HEK293 (cell line): ENCODE measurements at regions not wholly inside any gene's neighbourhood (a gene's known extent, or its start where the extent isn't known, plus 50 kb on each side); places are given as distances from the start of the nearest gene placed in this dataset.
A peak's percentile ranks its signal among the peaks of the same experiment; 100 is the strongest.

Source experiments
- CTCF ChIA-PET: fragments of 350-600 bp; formaldehyde crosslinking; extraction: SDS; loops from one replicate; lab custom pipeline; 2021; ENCODE audit warnings: antibody characterized with exemption; lab: Yijun Ruan, JAX
- POLR2A ChIA-PET: fragments of 300-600 bp; formaldehyde crosslinking; extraction: SDS; loops from one replicate; lab custom pipeline; 2020; ENCODE audit warnings: antibody characterized with exemption, inconsistent platforms; lab: Yijun Ruan, JAX
- H3K27ac ChIP-seq: fragments of 200-500 bp; sonication (Bioruptor generic); 2 replicates; pipeline ENCODE4 v1.5.1; 2014; ENCODE audit warnings: low read depth, low read length, control low read depth, inconsistent platforms; ENCODE audit errors: extremely low read depth
- H3K36me3 ChIP-seq, 2 experiments: fragments of 200-500 bp in 1 of 2; sonication (Bioruptor generic) in 1 of 2; 1 replicate in 1 of 2; 2 replicates in 1 of 2; pipeline ENCODE4 v1.5.1; 2014 to 2017; ENCODE audit warnings: inconsistent platforms in 2 of 2, low read length in 2 of 2; ENCODE audit not compliant: control insufficient read depth in 2 of 2, insufficient read depth in 1 of 2
- H3K4me1 ChIP-seq: fragments of 200-500 bp; sonication (Bioruptor generic); 2 replicates; pipeline ENCODE4 v1.5.1; 2014; ENCODE audit warnings: mild to moderate bottlenecking, low read length, inconsistent platforms; ENCODE audit not compliant: control insufficient read depth, insufficient read depth
- H3K4me3 ChIP-seq: 2 replicates; pipeline ENCODE4 v1.5.1; 2011; ENCODE audit warnings: low read depth, mild to moderate bottlenecking, control low read depth, low read length, moderate library complexity
- H3K9me3 ChIP-seq: fragments of 200-500 bp; sonication (Bioruptor generic); 2 replicates; pipeline ENCODE4 v1.5.1; 2014; ENCODE audit warnings: low read depth, low read length, inconsistent platforms; ENCODE audit not compliant: control insufficient read depth, insufficient read depth
- PBX3 ChIP-seq: sonication (generic); formaldehyde crosslinking; IDR thresholded peaks from 2 replicates; pipeline ENCODE4 v1.8.1; 2022; ENCODE audit warnings: mild to moderate bottlenecking, moderate library complexity, missing genetic modification reagents
- SP7 ChIP-seq: fragments of 450-650 bp; formaldehyde crosslinking; IDR thresholded peaks from 2 replicates; pipeline ENCODE4 v1.5.1; 2016; ENCODE audit warnings: missing biosample characterization, missing genetic modification characterization
- TCF7L2 ChIP-seq: IDR thresholded peaks from 2 replicates; pipeline ENCODE4 v1.6.1; 2011; ENCODE audit warnings: low read depth, mild to moderate bottlenecking, inconsistent platforms, low read length, moderate library complexity, borderline replicate concordance
- ZBTB21 ChIP-seq: fragments of 450-650 bp; formaldehyde crosslinking; IDR thresholded peaks from 2 replicates; pipeline ENCODE4 v1.5.1; 2017; ENCODE audit warnings: missing biosample characterization, missing genetic modification characterization
- ZBTB6 ChIP-seq: fragments of 450-650 bp; formaldehyde crosslinking; IDR thresholded peaks from 2 replicates; pipeline ENCODE4 v1.5.1; 2017; ENCODE audit warnings: missing biosample characterization, missing genetic modification characterization
- ZNF114 ChIP-seq: fragments of 450-650 bp; formaldehyde crosslinking; IDR thresholded peaks from 2 replicates; pipeline ENCODE4 v1.5.0; 2017; ENCODE audit warnings: missing biosample characterization, missing genetic modification characterization
- ZNF138 ChIP-seq: fragments of 450-650 bp; formaldehyde crosslinking; IDR thresholded peaks from 2 replicates; pipeline ENCODE4 v1.5.1; 2016; ENCODE audit warnings: missing biosample characterization, missing genetic modification characterization, borderline replicate concordance
- ZNF239 ChIP-seq: fragments of 450-650 bp; formaldehyde crosslinking; IDR thresholded peaks from 2 replicates; pipeline ENCODE4 v1.5.1; 2016; ENCODE audit warnings: missing biosample characterization, missing genetic modification characterization
- ZNF248 ChIP-seq: fragments of 450-650 bp; formaldehyde crosslinking; IDR thresholded peaks from 2 replicates; pipeline ENCODE4 v1.5.1; 2017; ENCODE audit warnings: missing biosample characterization, missing genetic modification characterization
- ZNF302 ChIP-seq: fragments of 450-650 bp; formaldehyde crosslinking; IDR thresholded peaks from 2 replicates; pipeline ENCODE4 v1.5.1; 2016; ENCODE audit warnings: missing biosample characterization, missing genetic modification characterization, low read depth
- ZNF362 ChIP-seq: fragments of 450-650 bp; formaldehyde crosslinking; IDR thresholded peaks from 2 replicates; pipeline ENCODE4 v1.5.1; 2016; ENCODE audit warnings: missing biosample characterization, missing genetic modification characterization
- ZNF398 ChIP-seq: fragments of 450-650 bp; formaldehyde crosslinking; IDR thresholded peaks from 2 replicates; pipeline ENCODE4 v1.5.1; 2017; ENCODE audit warnings: missing biosample characterization, missing genetic modification characterization
- ZNF416 ChIP-seq: fragments of 450-650 bp; formaldehyde crosslinking; IDR thresholded peaks from 2 replicates; pipeline ENCODE4 v1.5.1; 2016; ENCODE audit warnings: missing biosample characterization, missing genetic modification characterization
- ZNF433 ChIP-seq: fragments of 450-650 bp; formaldehyde crosslinking; IDR thresholded peaks from 2 replicates; pipeline ENCODE4 v1.5.1; 2016; ENCODE audit warnings: missing biosample characterization, missing genetic modification characterization, low read depth
- ZNF501 ChIP-seq: fragments of 450-650 bp; formaldehyde crosslinking; IDR thresholded peaks from 2 replicates; pipeline ENCODE4 v1.5.1; 2016; ENCODE audit warnings: missing biosample characterization, missing genetic modification characterization
- ZNF544 ChIP-seq: fragments of 450-650 bp; formaldehyde crosslinking; IDR thresholded peaks from 2 replicates; pipeline ENCODE4 v1.5.0; 2017; ENCODE audit warnings: missing biosample characterization, missing genetic modification characterization
- ZNF626 ChIP-seq: fragments of 450-650 bp; sonication (Bioruptor Pico); formaldehyde crosslinking; IDR thresholded peaks from 2 replicates; pipeline ENCODE4 v1.5.1; 2018; ENCODE audit warnings: missing biosample characterization, missing genetic modification characterization, inconsistent platforms
- ZNF701 ChIP-seq: fragments of 450-650 bp; formaldehyde crosslinking; IDR thresholded peaks from 2 replicates; pipeline ENCODE4 v1.5.1; 2016; ENCODE audit warnings: missing biosample characterization, missing genetic modification characterization
- ZNF791 ChIP-seq: fragments of 450-650 bp; formaldehyde crosslinking; IDR thresholded peaks from 2 replicates; pipeline ENCODE4 v1.5.1; 2016; ENCODE audit warnings: missing biosample characterization, missing genetic modification characterization
- ZNF792 ChIP-seq: fragments of 450-650 bp; formaldehyde crosslinking; IDR thresholded peaks from 2 replicates; pipeline ENCODE4 v1.5.1; 2016; ENCODE audit warnings: missing biosample characterization, missing genetic modification characterization
- ZSCAN16 ChIP-seq: fragments of 450-650 bp; formaldehyde crosslinking; IDR thresholded peaks from 2 replicates; pipeline ENCODE4 v1.5.1; 2016; ENCODE audit warnings: missing biosample characterization, missing genetic modification characterization
- ZSCAN23 ChIP-seq: fragments of 450-650 bp; formaldehyde crosslinking; IDR thresholded peaks from 2 replicates; pipeline ENCODE4 v1.5.1; 2016; ENCODE audit warnings: missing biosample characterization, missing genetic modification characterization
- ZXDB ChIP-seq: fragments of 450-650 bp; formaldehyde crosslinking; IDR thresholded peaks from 2 replicates; pipeline ENCODE4 v1.5.1; 2016; ENCODE audit warnings: missing biosample characterization, missing genetic modification characterization

- peak; percentile 75 for TF ChIP-seq ZNF398
- TF ChIP-seq, all 188 proteins: peak for 8
Observed at GRCh38 chr10:78688901-78689583, 379.7 kb upstream of the ZMIZ1 start (continued).

- H3K4me1 ChIP-seq = no peaks in the 10 kb centered on the region
- no peaks in the 10 kb centered on the region for H3K9me3 ChIP-seq
- ChIA-PET CTCF (interaction anchor here (1.0 to 2.2 kb wide), 2 partner anchors 10 to 642 kb away, joined by 3 to 7 read pairs; no protein-coding TSS in a partner anchor), POLR2A (no interaction called here)
- H3K27ac ChIP-seq = no peak overlapping the region
- H3K36me3 ChIP-seq = no peaks in the 10 kb centered on the region
- TF ChIP-seq ZSCAN16 (tag by site-specific recombination) (no peak), ZNF416 (tag by site-specific recombination) (no peak), ZNF302 (tag by site-specific recombination) (no peak), ZNF791 (tag by site-specific recombination) (no peak), ZNF701 (tag by site-specific recombination) (no peak), ZNF544 (tag by site-specific recombination) (no peak), ZNF138 (tag by site-specific recombination) (no peak), SP7 (tag by site-specific recombination) (no peak), ZNF114 (no peak), ZSCAN23 (tag by site-specific recombination) (no peak), ZBTB6 (no peak), ZNF626 (tag by site-specific recombination) (no peak)
- H3K4me3 ChIP-seq = no peak overlapping the region
Observed at GRCh38 chr10:78689584-78689935, 379.2 kb upstream of the ZMIZ1 start.

- POLR2A ChIA-PET = interaction anchor here (1.3 kb wide), 1 partner anchor 25 kb away, joined by 3 read pairs; no protein-coding TSS in a partner anchor
- Histone ChIP-seq H3K9me3 (no peaks in the 10 kb centered on the region), H3K4me1 (no peaks in the 10 kb centered on the region)
- CTCF ChIA-PET = interaction anchor here (0.9 to 2.2 kb wide), 4 partner anchors 9 to 643 kb away, joined by 3 to 7 read pairs (median 4); no protein-coding TSS in a partner anchor
- TF ChIP-seq ZNF239 (tag by site-specific recombination) (no peak), ZBTB21 (no peak), ZNF248 (no peak), ZNF501 (tag by site-specific recombination) (no peak), PBX3 (CRISPR knock-in tag) (no peak), ZNF433 (tag by site-specific recombination) (no peak), ZNF792 (tag by site-specific recombination) (no peak), ZXDB (tag by site-specific recombination) (no peak), ZNF362 (tag by site-specific recombination) (no peak), TCF7L2 (no peak)
- TF ChIP-seq, all 188 proteins: peak for 0
- Histone ChIP-seq H3K36me3 (no peaks in the 10 kb centered on the region), H3K27ac (no peak overlapping the region), H3K4me3 (no peak overlapping the region)
Observed at GRCh38 chr10:78690354-78691111, 378.2 kb upstream of the ZMIZ1 start.
